ENCODE measurements at regions not wholly inside any gene's neighbourhood (a gene's known extent, or its start where the extent isn't known, plus 50 kb on each side); places are given as distances from the start of the nearest gene placed in this dataset.

DNA sequence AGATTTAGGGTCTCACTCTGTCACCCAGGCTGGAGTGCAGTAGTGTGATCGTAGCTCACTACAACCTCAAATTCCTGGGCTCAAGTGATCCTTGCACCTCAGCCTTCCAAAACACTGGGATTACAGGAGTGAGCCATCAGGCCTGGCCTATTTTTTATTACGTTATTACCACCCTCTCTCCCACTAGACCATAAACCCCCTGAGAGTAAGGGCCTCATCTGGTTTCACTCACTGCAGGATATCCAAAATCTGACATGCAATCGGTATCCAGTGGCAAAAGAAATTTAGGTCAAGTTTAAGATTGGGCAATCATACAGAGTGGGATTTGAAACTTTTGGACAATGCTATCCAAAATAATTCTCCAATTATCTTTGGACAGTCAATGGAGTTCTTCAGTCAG lies 117.0 kb upstream of the NEBL start:
- H3K4me1 ChIP-seq (ENCODE audit: control insufficient read depth in 5 of 5, insufficient read depth in 5 of 5, low read length in 5 of 5): no peaks in the 10 kb centered on the region
- TF ChIP-seq, protein P1, sequence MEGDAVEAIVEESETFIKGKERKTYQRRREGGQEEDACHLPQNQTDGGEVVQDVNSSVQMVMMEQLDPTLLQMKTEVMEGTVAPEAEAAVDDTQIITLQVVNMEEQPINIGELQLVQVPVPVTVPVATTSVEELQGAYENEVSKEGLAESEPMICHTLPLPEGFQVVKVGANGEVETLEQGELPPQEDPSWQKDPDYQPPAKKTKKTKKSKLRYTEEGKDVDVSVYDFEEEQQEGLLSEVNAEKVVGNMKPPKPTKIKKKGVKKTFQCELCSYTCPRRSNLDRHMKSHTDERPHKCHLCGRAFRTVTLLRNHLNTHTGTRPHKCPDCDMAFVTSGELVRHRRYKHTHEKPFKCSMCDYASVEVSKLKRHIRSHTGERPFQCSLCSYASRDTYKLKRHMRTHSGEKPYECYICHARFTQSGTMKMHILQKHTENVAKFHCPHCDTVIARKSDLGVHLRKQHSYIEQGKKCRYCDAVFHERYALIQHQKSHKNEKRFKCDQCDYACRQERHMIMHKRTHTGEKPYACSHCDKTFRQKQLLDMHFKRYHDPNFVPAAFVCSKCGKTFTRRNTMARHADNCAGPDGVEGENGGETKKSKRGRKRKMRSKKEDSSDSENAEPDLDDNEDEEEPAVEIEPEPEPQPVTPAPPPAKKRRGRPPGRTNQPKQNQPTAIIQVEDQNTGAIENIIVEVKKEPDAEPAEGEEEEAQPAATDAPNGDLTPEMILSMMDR (IDR thresholded peaks at IDR 0.05; ENCODE audit: control extremely low read depth, extremely low read depth): no peak
- H3K27ac ChIP-seq (ENCODE audit: low read depth in 1 of 2, low read length in 1 of 2): no peak overlapping the region
- DNase-seq (no peak), ATAC-seq (ENCODE audit: insufficient read depth, low FRiP score) (no peak)
- H3K9me3 ChIP-seq (ENCODE audit: control insufficient read depth in 4 of 4, insufficient read depth in 3 of 4, low read length in 3 of 4): peaks cover 0 to under 1% (median 0%) of the 10 kb centered on the region in 4 donors
- H3K9ac ChIP-seq (ENCODE audit: insufficient read depth in 1 of 2, low read length in 2 of 2): no peak overlapping the region
- no peaks in the 10 kb centered on the region for H3K27me3 ChIP-seq (ENCODE audit: control insufficient read depth in 3 of 3, insufficient read depth in 3 of 3, low read length in 2 of 3)
- 85% methylated on average over 3 of the region's 3 CpGs for WGBS, 2 donors
- peaks cover 0 to 2% (median 0%) of the 10 kb centered on the region in 4 donors for H3K36me3 ChIP-seq (ENCODE audit: control insufficient read depth in 4 of 4, insufficient read depth in 4 of 4, low read length in 4 of 4)
- no peak overlapping the region for H3K4me3 ChIP-seq

DNA sequence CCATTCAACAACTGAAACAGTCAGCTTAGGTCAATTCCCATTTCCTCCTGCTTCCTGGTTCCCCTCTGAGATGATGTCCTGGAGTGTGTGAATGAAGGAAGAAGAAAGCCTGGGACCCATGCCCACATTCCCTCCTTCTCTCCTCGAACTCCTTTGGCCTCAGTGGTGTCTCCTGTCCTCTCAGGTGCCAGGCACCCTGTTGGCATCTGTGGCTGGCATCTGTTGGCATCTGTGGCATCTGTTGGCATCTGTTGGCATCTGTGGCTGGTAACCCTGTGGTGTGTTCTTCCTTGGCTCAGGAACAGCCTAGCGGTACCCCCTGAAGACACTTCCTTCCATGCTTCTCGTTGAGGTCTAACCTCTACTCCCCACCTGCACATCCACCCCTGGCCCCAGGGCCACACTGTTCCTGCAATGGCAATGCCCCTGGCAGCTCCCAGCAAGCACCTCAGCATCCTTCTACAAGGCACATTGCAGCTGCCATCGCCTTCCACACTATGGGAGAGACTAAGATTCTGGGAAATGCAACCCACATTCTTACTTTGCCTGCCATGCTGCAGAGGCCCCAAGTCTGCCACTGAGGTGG lies 114.4 kb upstream of the NEBL start:
- Histone ChIP-seq H3K27ac (ENCODE audit: low read depth in 1 of 2, low read length in 1 of 2) (no peak overlapping the region), H3K9ac (ENCODE audit: insufficient read depth in 1 of 2, low read length in 2 of 2) (no peak overlapping the region), H3K4me1 (ENCODE audit: control insufficient read depth in 5 of 5, insufficient read depth in 5 of 5, low read length in 5 of 5) (no peaks in the 10 kb centered on the region), H3K36me3 (ENCODE audit: control insufficient read depth in 4 of 4, insufficient read depth in 4 of 4, low read length in 4 of 4) (no peaks in the 10 kb centered on the region), H3K9me3 (ENCODE audit: control insufficient read depth in 4 of 4, insufficient read depth in 3 of 4, low read length in 3 of 4) (no peaks in the 10 kb centered on the region), H3K4me3 (no peak overlapping the region), H3K27me3 (ENCODE audit: control insufficient read depth in 3 of 3, insufficient read depth in 3 of 3, low read length in 2 of 3) (no peaks in the 10 kb centered on the region)
- TF ChIP-seq, protein P1 (IDR thresholded peaks at IDR 0.05; ENCODE audit: control extremely low read depth, extremely low read depth): no peak
- no peak for ATAC-seq (ENCODE audit: insufficient read depth, low FRiP score)
- 78 to 79% methylated on average over 4 of the region's 4 CpGs for WGBS, 2 donors
- DNase-seq: no peak

DNA sequence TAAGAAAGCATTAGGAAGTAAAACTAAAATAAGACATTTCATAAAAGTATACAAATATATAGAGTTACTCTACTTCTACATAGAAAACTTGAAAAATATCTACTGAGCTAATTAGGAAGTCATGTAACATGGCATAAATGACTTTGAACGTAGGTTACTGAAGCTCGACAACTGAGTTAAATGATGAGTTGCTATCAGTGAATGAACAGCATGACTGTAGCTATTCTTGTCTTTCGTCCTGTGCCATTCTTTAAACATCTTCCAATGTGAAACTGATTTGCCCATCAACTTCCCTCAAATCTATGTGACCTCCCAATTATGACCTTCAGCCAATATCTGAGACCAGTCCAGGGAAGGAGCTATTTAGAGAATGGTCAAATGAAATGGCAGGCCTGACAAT lies 113.5 kb upstream of the NEBL start:
- H3K27ac ChIP-seq (ENCODE audit: low read depth in 1 of 2, low read length in 1 of 2): no peak overlapping the region
- ATAC-seq (ENCODE audit: insufficient read depth, low FRiP score): no peak
- H3K27me3 ChIP-seq (ENCODE audit: control insufficient read depth in 3 of 3, insufficient read depth in 3 of 3, low read length in 2 of 3): no peaks in the 10 kb centered on the region
- no peaks in the 10 kb centered on the region for H3K4me1 ChIP-seq (ENCODE audit: control insufficient read depth in 5 of 5, insufficient read depth in 5 of 5, low read length in 5 of 5)
- no peak overlapping the region for H3K4me3 ChIP-seq
- TF ChIP-seq, protein P1 (IDR thresholded peaks at IDR 0.05; ENCODE audit: control extremely low read depth, extremely low read depth): no peak
- no peak for DNase-seq
- no peaks in the 10 kb centered on the region for H3K9me3 ChIP-seq (ENCODE audit: control insufficient read depth in 4 of 4, insufficient read depth in 3 of 4, low read length in 3 of 4)
- WGBS, 2 donors: 88 to 93% methylated on average over 3 of the region's 3 CpGs
- no peaks in the 10 kb centered on the region for H3K36me3 ChIP-seq (ENCODE audit: control insufficient read depth in 4 of 4, insufficient read depth in 4 of 4, low read length in 4 of 4)
- H3K9ac ChIP-seq (ENCODE audit: insufficient read depth in 1 of 2, low read length in 2 of 2): no peak overlapping the region

DNA sequence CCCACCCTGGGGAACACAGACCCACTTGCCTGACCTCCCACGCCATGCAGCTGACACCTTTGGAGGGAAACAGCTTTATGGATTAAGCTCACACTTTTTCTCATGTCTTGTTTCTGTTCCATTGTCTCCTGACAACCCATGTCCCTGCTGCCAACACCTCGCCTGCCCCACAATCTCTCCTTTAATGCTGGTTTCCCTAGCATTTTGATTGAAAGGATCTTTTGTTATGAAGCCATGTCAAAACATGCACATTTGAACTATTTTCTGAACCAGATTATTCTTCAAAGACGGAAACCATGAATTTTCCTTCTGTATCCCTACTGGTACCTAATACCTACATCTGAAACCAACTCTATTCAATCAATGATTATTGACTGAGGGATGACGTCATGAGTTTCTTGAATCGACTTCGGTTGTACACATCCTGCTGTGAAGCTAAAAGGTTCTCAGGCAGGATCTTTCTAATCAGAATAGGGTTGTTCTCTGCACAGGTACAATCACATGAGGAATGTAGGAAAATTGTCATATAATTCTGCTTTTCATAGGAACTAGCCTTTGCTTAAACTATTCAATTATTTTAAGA lies 106.2 kb upstream of the NEBL start:
- ATAC-seq (ENCODE audit: insufficient read depth, low FRiP score) (no peak), DNase-seq (no peak)
- no peaks in the 10 kb centered on the region for H3K27me3 ChIP-seq (ENCODE audit: control insufficient read depth in 3 of 3, insufficient read depth in 3 of 3, low read length in 2 of 3)
- no peak overlapping the region for H3K9ac ChIP-seq (ENCODE audit: insufficient read depth in 1 of 2, low read length in 2 of 2)
- H3K4me3 ChIP-seq: no peak overlapping the region
- no peak overlapping the region for H3K27ac ChIP-seq (ENCODE audit: low read depth in 1 of 2, low read length in 1 of 2)
- 89 to 94% methylated on average over 6 of the region's 6 CpGs for WGBS, 2 donors
- TF ChIP-seq, protein P1 (IDR thresholded peaks at IDR 0.05; ENCODE audit: control extremely low read depth, extremely low read depth): no peak
- no peaks in the 10 kb centered on the region for H3K9me3 ChIP-seq (ENCODE audit: control insufficient read depth in 4 of 4, insufficient read depth in 3 of 4, low read length in 3 of 4)
- peaks cover 0 to 7% (median 0%) of the 10 kb centered on the region in 5 donors for H3K4me1 ChIP-seq (ENCODE audit: control insufficient read depth in 5 of 5, insufficient read depth in 5 of 5, low read length in 5 of 5)
- H3K36me3 ChIP-seq (ENCODE audit: control insufficient read depth in 4 of 4, insufficient read depth in 4 of 4, low read length in 4 of 4): no peaks in the 10 kb centered on the region

All from lung (tissue), 11 donors.